HL-60 (cell line): ENCODE measurements at regions not wholly inside any gene's neighbourhood (a gene's known extent, or its start where the extent isn't known, plus 50 kb on each side); places are given as distances from the start of the nearest gene placed in this dataset.

Experiments
- DNase-seq, 2 experiments: peaks; one replicate each; pipeline ENCODE4 v3.0.0-alpha.2; 2010 to 2020; ENCODE audit warnings: low read depth in 1 of 2, low spot score in 1 of 2
- H3K27ac ChIP-seq: fragments of 250-450 bp; sonication (Bioruptor Pico); replicated peaks from 2 replicates; pipeline ENCODE4 v1.5.1; 2020; ENCODE audit warnings: mild to moderate bottlenecking, moderate library complexity
- H3K27me3 ChIP-seq: fragments of 250-450 bp; sonication (Bioruptor Pico); 2 replicates; pipeline ENCODE4 v1.5.1; 2021; ENCODE audit warnings: mild to moderate bottlenecking, moderate library complexity; ENCODE audit not compliant: insufficient read depth, poor library complexity, severe bottlenecking
- H3K4me3 ChIP-seq: replicated peaks from 2 replicates; pipeline ENCODE4 v1.5.1; 2011; ENCODE audit warnings: mild to moderate bottlenecking, control low read depth, low read length; ENCODE audit not compliant: insufficient read depth
- GABPA ChIP-seq: IDR thresholded peaks from 2 replicates; pipeline ENCODE4 v1.6.1; 2012; ENCODE audit warnings: low read depth
- POLR2AphosphoS5 ChIP-seq: IDR thresholded peaks from 2 replicates; pipeline ENCODE4 v1.6.1; 2012; ENCODE audit warnings: low read depth
- SPI1 ChIP-seq: IDR thresholded peaks from 2 replicates; pipeline ENCODE4 v1.6.1; 2012; ENCODE audit warnings: low read depth, mild to moderate bottlenecking, borderline replicate concordance
- TF ChIP-seq, protein P1 (sequence below): IDR thresholded peaks from 2 replicates; pipeline ENCODE4 v1.6.1; 2012; ENCODE audit warnings: low read depth; ENCODE audit not compliant: insufficient replicate concordance
- TF ChIP-seq, protein P2 (sequence below): IDR thresholded peaks from one replicate; pipeline ENCODE4 v1.5.1; 2011; ENCODE audit warnings: low read length, control low read depth, inconsistent platforms; ENCODE audit not compliant: insufficient read depth

DNA sequence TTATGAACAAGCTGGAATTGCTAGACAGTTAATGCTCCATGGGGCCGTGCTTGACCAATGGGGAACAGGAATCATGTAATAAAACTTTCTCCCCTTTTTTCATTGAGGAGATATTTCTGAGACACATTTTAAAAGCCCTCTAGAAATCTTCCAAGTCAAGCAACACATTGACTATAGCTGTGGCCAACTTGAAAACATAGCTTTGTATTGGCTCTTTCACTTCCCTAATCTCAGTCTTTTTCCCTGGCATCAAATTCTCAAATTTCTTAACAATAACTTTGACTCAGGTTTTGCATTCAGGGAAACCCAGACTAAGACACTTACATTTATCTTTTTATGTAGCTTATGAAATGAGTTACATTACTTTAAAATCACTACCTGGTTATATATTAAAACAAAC lies 947.1 kb upstream of the MBL2 start:
- TF ChIP-seq GABPA: no peak
- TF ChIP-seq SPI1: no peak
- TF ChIP-seq, protein P1, sequence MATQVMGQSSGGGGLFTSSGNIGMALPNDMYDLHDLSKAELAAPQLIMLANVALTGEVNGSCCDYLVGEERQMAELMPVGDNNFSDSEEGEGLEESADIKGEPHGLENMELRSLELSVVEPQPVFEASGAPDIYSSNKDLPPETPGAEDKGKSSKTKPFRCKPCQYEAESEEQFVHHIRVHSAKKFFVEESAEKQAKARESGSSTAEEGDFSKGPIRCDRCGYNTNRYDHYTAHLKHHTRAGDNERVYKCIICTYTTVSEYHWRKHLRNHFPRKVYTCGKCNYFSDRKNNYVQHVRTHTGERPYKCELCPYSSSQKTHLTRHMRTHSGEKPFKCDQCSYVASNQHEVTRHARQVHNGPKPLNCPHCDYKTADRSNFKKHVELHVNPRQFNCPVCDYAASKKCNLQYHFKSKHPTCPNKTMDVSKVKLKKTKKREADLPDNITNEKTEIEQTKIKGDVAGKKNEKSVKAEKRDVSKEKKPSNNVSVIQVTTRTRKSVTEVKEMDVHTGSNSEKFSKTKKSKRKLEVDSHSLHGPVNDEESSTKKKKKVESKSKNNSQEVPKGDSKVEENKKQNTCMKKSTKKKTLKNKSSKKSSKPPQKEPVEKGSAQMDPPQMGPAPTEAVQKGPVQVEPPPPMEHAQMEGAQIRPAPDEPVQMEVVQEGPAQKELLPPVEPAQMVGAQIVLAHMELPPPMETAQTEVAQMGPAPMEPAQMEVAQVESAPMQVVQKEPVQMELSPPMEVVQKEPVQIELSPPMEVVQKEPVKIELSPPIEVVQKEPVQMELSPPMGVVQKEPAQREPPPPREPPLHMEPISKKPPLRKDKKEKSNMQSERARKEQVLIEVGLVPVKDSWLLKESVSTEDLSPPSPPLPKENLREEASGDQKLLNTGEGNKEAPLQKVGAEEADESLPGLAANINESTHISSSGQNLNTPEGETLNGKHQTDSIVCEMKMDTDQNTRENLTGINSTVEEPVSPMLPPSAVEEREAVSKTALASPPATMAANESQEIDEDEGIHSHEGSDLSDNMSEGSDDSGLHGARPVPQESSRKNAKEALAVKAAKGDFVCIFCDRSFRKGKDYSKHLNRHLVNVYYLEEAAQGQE: no peak
- TF ChIP-seq POLR2AphosphoS5: no peak
- TF ChIP-seq, protein P2, sequence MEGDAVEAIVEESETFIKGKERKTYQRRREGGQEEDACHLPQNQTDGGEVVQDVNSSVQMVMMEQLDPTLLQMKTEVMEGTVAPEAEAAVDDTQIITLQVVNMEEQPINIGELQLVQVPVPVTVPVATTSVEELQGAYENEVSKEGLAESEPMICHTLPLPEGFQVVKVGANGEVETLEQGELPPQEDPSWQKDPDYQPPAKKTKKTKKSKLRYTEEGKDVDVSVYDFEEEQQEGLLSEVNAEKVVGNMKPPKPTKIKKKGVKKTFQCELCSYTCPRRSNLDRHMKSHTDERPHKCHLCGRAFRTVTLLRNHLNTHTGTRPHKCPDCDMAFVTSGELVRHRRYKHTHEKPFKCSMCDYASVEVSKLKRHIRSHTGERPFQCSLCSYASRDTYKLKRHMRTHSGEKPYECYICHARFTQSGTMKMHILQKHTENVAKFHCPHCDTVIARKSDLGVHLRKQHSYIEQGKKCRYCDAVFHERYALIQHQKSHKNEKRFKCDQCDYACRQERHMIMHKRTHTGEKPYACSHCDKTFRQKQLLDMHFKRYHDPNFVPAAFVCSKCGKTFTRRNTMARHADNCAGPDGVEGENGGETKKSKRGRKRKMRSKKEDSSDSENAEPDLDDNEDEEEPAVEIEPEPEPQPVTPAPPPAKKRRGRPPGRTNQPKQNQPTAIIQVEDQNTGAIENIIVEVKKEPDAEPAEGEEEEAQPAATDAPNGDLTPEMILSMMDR: no peak
- DNase-seq: no peak
- Histone ChIP-seq H3K27me3 (no peaks in the 10 kb centered on the region), H3K4me3 (no peak overlapping the region), H3K27ac (no peak overlapping the region)

DNA sequence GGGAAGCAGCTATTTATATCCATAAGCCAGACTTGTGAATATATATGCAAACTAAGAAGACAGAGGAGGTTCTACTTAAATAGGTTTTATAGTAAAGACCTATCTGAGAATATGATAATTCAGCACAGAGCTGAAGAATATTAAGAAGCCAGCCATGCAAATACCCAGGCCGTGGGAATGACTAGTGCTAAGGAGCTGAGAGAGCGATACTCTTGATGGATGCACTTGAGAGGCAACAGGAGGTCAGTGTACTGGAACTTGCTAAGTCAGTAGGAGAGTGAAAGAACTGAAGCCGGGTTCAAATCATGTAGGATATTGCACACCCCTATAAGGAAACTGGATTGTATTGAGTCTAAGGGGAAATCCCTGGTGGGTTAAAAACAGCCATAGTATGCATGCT lies 943.6 kb upstream of the MBL2 start:
- no peak for DNase-seq
- Histone ChIP-seq H3K27me3 (no peaks in the 10 kb centered on the region), H3K27ac (no peak overlapping the region), H3K4me3 (no peak overlapping the region)
- TF ChIP-seq SPI1 (no peak), GABPA (no peak), POLR2AphosphoS5 (no peak)
- TF ChIP-seq, protein P1: no peak
- TF ChIP-seq, protein P2: no peak

DNA sequence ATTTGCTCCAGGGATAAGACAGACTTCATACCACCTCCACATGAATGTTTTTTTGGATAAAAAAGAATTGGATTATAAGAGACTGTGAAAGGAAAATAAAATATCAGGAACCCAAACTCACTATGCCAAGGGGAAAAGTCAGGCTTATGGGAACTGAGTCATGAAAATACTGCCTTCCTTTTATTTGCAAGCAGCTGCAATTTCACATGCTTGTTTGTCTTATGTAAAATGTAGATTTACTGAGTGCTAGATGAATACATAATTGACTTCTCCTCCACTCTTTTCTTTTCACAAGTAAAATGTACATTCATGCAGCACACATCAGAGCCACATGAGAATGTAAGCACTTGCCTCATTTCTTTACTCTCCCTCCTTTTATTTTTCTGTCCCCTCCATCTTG lies 940.8 kb upstream of the MBL2 start:
- H3K27me3 ChIP-seq: no peaks in the 10 kb centered on the region
- TF ChIP-seq, protein P2: no peak
- TF ChIP-seq SPI1 (no peak), POLR2AphosphoS5 (no peak), GABPA (no peak)
- TF ChIP-seq, protein P1: no peak
- no peak overlapping the region for H3K4me3 ChIP-seq
- no peak for DNase-seq
- no peak overlapping the region for H3K27ac ChIP-seq
